ENCODE measurements at regions not wholly inside any gene's neighbourhood (a gene's known extent, or its start where the extent isn't known, plus 50 kb on each side); places are given as distances from the start of the nearest gene placed in this dataset.

DNA sequence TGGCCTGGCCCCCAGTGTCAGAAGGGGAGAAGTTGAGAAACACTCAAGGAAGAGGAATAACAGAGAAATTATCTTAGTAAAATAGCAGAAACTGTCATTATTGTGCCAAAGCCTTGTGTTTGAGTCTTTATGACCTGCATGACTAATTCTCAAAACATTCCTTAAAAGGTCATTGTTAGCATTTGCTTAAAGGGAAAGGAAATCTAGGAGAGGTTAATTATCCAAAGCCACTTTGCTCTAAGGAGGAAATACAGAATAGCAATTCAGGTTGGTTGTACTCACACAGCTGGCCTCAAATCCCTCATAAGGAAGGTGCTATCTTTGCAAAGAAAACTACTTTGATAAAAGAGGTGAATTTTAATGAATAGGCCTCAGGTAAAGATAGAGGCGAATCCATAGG is 516.7 kb downstream of the CBLN4 start:
- CTCF ChIA-PET: no interaction called here
- H3K27ac Mint-ChIP-seq: no peak overlapping the region
- H3K4me1 Mint-ChIP-seq: no peaks in the 10 kb centered on the region
- no peak overlapping the region for H3K4me3 Mint-ChIP-seq
- H3K9me3 Mint-ChIP-seq (ENCODE audit: low read depth): peaks cover 14% of the 10 kb centered on the region
- H3K27me3 Mint-ChIP-seq: no peaks in the 10 kb centered on the region
- no peaks in the 10 kb centered on the region for H3K36me3 Mint-ChIP-seq
- DNase-seq (no peak), ATAC-seq (no peak)

DNA sequence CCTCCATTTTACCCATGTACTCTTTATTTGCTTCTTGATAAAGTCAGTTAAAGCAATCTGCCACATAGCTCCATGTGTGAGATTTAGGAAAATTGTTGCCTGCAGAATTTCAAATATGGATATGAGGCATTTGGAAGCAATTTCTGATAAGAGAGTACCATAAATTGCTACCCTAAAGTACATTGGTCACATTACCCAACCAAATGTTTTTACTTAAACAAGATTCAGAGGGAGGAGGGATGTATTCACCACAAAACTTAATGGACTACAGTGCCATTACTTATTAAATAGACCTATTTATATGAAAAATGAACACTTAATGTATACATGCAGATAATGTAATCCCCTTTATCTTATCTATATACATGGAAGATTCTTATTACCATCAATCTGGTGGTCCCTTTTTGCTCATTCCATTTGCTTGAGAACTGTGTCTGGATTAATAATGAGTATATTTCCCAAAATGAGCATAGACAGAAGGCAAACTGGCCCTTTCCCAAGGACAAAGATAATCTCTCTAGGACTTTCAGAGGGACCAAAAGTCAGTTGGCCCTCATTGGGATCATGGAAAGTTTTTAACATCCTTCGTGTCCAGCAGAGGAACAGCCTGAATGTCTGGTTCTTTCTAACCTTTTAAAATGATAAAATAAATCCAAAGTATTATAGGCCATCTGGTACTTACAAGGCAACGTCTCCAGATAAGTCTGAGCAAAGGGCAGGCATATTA is 526.4 kb downstream of the CBLN4 start:
- CTCF ChIA-PET: no interaction called here
- Mint-ChIP-seq H3K9me3 (ENCODE audit: low read depth) (peaks cover 8% of the 10 kb centered on the region), H3K27me3 (no peaks in the 10 kb centered on the region), H3K27ac (no peak overlapping the region), H3K4me3 (no peak overlapping the region), H3K4me1 (no peaks in the 10 kb centered on the region), H3K36me3 (no peaks in the 10 kb centered on the region)
- no peak for DNase-seq
- ATAC-seq: no peak

- no peaks in the 10 kb centered on the region for H3K36me3 Mint-ChIP-seq
- H3K4me3 Mint-ChIP-seq: no peak overlapping the region
- peaks cover 13% of the 10 kb centered on the region for H3K9me3 Mint-ChIP-seq (ENCODE audit: low read depth)
- H3K4me1 Mint-ChIP-seq: no peaks in the 10 kb centered on the region
- ATAC-seq (no peak), DNase-seq (no peak)
- CTCF ChIA-PET: no interaction called here
- no peak overlapping the region for H3K27ac Mint-ChIP-seq
- no peaks in the 10 kb centered on the region for H3K27me3 Mint-ChIP-seq
Observed at GRCh38 chr20:55472704-55473103, 532.6 kb downstream of the CBLN4 start.

DNA sequence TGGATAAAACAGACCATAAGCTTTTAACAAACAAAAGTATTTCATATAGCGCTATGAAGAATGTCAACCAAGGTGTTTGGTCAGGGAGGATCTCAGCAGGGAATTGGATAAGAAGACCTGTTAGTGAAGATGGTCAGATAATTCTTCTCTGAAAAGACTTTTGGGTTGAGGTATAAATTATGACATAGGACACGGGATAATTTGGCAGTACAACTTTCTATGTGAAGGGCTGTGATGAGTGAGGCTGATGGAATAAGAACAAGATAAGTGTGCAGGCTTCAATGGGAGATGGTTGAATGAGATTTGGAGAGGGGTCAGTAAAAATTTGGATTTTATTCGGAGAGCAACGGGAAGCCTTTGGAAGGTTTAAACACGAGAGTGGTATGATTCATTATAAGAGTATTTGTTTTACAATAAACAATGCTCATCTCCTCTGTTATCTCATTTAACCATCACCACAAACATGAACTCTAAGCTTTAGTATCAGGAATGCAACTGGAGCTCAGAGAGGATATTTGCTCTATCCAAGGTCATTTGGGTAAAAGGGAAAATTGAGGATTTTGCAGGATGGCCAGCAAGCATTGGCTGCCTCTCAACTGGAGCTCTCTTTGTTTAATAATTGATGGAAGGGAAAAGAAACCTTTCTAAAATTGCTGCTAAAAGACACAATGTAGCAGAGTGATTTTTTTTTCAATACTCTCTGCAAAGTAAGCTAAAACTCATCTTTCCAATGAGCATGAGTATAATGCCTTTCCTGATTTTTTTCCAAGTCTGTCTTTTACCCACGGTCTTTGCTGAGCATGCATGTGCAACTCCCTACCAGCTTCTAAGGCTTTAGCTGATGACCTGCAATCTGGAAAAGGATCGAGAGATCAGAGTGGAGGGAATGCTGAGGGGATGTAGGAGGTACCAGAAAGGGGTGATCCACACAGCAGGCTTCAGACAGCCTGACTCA is 534.0 kb downstream of the CBLN4 start:
- Mint-ChIP-seq H3K4me3 (no peak overlapping the region), H3K36me3 (no peaks in the 10 kb centered on the region), H3K4me1 (no peaks in the 10 kb centered on the region), H3K27ac (no peak overlapping the region), H3K9me3 (ENCODE audit: low read depth) (peaks cover 16% of the 10 kb centered on the region), H3K27me3 (no peaks in the 10 kb centered on the region)
- CTCF ChIA-PET: no interaction called here
- no peak for DNase-seq
- no peak for ATAC-seq

- no peak overlapping the region for H3K27ac Mint-ChIP-seq
- ATAC-seq: no peak
- H3K36me3 Mint-ChIP-seq: no peaks in the 10 kb centered on the region
- peaks cover 13% of the 10 kb centered on the region for H3K9me3 Mint-ChIP-seq (ENCODE audit: low read depth)
- DNase-seq: no peak
- no peaks in the 10 kb centered on the region for H3K27me3 Mint-ChIP-seq
- CTCF ChIA-PET: no interaction called here
- H3K4me1 Mint-ChIP-seq: no peaks in the 10 kb centered on the region
- H3K4me3 Mint-ChIP-seq: no peak overlapping the region
Observed at GRCh38 chr20:55469074-55469473, 536.2 kb downstream of the CBLN4 start.

DNA sequence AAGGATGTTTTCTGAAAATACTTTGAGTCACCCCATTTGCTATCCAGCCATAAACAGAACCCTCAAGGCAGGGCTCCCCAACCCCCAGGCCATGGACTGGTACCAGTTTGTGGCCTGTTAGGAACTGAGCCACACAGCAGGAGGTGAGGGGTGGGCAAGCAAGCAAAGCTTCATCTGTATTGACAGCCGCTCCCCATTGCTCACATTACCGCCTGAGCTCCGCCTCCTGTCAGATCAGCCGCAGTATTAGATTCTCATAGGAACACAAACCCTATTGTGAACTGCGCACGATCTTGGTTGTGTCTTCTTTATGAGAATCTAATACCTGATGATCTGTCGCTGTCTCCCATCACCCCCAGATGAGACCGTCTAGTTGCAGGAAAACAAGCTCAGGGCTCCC is 543.8 kb downstream of the CBLN4 start:
- Mint-ChIP-seq H3K4me3 (no peak overlapping the region), H3K36me3 (no peaks in the 10 kb centered on the region), H3K27ac (no peak overlapping the region), H3K27me3 (no peaks in the 10 kb centered on the region), H3K9me3 (ENCODE audit: low read depth) (peaks cover 6% of the 10 kb centered on the region), H3K4me1 (no peaks in the 10 kb centered on the region)
- no peak for DNase-seq
- no peak for ATAC-seq
- CTCF ChIA-PET: no interaction called here

DNA sequence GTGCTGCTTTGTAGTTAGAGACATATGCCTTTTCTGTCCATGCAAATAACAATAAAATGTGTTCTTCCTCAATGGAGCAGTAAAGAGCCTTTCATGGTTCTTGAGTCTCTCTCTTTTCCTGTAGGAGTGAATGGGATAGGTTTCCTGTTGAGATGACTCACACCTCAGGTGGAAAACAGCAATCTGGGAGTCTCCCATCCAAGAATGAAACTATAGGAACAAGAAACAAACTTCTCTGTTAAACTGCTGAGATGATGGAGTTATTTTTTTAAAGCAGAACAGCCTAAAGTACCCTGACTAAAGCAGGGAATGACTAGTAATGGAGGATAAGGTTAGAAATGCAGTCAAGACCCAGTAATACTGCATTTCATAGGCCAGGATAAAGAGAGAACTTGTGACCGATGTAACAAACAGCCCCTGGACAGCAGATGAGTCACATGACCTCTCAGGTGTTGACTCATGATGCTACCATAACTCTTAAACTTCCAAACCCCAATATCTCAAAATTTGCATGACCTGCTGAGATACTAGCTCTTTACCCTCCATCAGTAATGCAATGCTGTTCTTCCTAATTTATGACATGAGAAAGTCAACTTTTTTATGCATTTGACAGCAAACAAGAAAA is 548.9 kb downstream of the CBLN4 start:
- no peaks in the 10 kb centered on the region for H3K36me3 Mint-ChIP-seq
- no peak overlapping the region for H3K27ac Mint-ChIP-seq
- H3K4me3 Mint-ChIP-seq: no peak overlapping the region
- DNase-seq (no peak), ATAC-seq (no peak)
- H3K27me3 Mint-ChIP-seq: no peaks in the 10 kb centered on the region
- no peaks in the 10 kb centered on the region for H3K4me1 Mint-ChIP-seq
- peaks cover 11% of the 10 kb centered on the region for H3K9me3 Mint-ChIP-seq (ENCODE audit: low read depth)
- CTCF ChIA-PET: no interaction called here

DNA sequence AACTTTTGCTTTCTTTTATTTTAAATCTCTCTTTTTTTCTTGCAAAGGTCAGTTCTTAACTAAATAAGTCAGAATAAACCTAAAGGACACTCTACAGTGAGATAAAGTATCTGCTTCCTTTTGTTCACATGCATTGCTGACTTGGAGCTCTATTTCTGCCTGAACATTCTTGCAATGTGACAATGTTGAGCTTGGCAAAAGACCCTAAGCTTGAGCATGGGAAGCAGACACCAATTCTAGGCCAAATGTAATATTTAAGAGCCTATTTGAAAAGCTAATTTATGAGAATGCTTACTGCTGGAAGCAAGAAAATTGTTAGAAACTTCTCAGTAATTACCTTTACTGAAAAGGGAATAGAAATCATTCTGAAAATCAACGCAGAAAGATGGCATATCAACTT is 556.2 kb downstream of the CBLN4 start:
- ATAC-seq: no peak

GRCh38 chr20:55446301-55446700 is 559.0 kb downstream of the CBLN4 start:
- CTCF ChIA-PET: no interaction called here
- Mint-ChIP-seq H3K4me1 (no peaks in the 10 kb centered on the region), H3K27me3 (no peaks in the 10 kb centered on the region), H3K36me3 (no peaks in the 10 kb centered on the region), H3K27ac (no peak overlapping the region), H3K9me3 (ENCODE audit: low read depth) (peaks cover 12% of the 10 kb centered on the region), H3K4me3 (no peak overlapping the region)
- no peak for ATAC-seq
- no peak for DNase-seq

More for the DNA sequence above, 556.2 kb downstream of the CBLN4 start:
- Mint-ChIP-seq H3K4me3 (no peak overlapping the region), H3K27me3 (no peaks in the 10 kb centered on the region), H3K36me3 (no peaks in the 10 kb centered on the region), H3K4me1 (no peaks in the 10 kb centered on the region), H3K9me3 (ENCODE audit: low read depth) (peaks cover 10% of the 10 kb centered on the region), H3K27ac (no peak overlapping the region)
- no peak for DNase-seq
- CTCF ChIA-PET: no interaction called here

DNA sequence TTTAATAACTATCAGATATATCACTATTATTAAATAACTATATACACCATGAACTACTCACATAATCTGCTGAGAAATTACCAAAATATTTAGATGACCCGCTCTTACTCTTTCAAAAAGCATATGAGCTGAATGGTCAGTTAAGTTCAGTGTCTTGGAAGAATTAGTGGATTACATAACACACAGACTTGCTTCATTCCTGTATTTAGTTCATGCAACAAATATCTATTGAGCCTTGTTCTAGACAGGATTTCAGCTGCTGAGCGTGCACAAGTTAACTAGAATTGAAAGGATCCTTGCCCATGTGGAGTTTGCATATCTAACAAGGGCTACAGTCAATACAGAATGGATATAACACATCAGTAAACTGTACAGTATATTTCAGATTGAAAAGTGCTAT is 566.2 kb downstream of the CBLN4 start:
- Mint-ChIP-seq H3K27ac (no peak overlapping the region), H3K4me3 (no peak overlapping the region), H3K27me3 (no peaks in the 10 kb centered on the region), H3K36me3 (no peaks in the 10 kb centered on the region), H3K9me3 (ENCODE audit: low read depth) (peaks cover 4% of the 10 kb centered on the region), H3K4me1 (no peaks in the 10 kb centered on the region)
- CTCF ChIA-PET: no interaction called here
- ATAC-seq (no peak), DNase-seq (no peak)

DNA sequence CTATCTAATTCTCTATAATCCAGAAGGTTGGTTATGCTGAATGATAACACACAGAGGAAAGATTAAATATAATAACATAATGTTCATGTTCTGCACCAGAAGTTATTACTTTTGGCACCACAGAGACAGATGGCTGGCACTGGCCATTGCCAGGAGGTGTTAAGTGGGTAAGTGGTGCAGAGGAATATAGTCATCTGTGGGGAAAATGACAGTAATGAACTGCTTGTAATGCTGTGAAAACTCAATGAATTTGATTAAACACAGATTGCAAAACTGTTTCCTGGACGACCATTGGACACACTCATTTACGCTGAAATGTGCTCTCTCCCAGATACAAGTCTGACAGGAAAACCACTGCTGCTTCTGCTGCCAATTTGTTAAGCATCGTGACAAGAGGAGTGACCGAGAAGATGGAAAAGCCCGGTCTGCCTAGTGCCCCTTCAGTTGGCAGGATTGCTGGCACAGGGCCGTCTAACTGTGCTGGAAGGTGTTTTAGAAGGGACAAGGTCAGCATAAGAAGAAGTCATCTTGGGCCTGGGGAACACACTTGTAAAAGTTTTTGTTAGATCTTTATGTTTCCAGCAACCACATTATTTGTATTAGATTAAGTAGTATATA is 567.4 kb downstream of the CBLN4 start:
- Mint-ChIP-seq H3K4me3 (no peak overlapping the region), H3K27ac (no peak overlapping the region), H3K9me3 (ENCODE audit: low read depth) (peaks cover 4% of the 10 kb centered on the region), H3K36me3 (no peaks in the 10 kb centered on the region), H3K4me1 (no peaks in the 10 kb centered on the region), H3K27me3 (no peaks in the 10 kb centered on the region)
- DNase-seq (no peak), ATAC-seq (no peak)
- CTCF ChIA-PET: no interaction called here

DNA sequence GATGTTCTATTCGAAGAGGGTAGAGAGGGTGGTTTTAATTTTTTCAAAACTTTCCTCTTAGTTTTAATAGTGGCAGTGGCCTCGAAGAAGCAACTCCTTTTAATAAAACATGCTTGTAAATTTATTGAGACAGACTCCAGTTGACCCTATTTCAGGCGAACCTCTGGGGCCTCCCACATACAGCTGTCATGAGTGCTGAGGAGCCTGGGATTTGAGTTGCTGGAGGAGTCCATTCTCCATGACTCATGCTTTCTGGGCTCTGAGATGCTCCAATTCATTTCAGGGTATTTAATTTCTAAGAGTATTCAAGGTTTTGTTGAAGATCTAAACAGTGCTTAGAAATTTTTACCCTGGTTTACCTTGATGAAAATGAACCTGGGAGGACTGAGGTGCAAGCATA is 580.4 kb downstream of the CBLN4 start:
- DNase-seq (no peak), ATAC-seq (no peak)
- Mint-ChIP-seq H3K9me3 (ENCODE audit: low read depth) (no peaks in the 10 kb centered on the region), H3K4me1 (no peaks in the 10 kb centered on the region), H3K27me3 (no peaks in the 10 kb centered on the region), H3K4me3 (no peak overlapping the region), H3K27ac (no peak overlapping the region), H3K36me3 (no peaks in the 10 kb centered on the region)
- CTCF ChIA-PET: no interaction called here

DNA sequence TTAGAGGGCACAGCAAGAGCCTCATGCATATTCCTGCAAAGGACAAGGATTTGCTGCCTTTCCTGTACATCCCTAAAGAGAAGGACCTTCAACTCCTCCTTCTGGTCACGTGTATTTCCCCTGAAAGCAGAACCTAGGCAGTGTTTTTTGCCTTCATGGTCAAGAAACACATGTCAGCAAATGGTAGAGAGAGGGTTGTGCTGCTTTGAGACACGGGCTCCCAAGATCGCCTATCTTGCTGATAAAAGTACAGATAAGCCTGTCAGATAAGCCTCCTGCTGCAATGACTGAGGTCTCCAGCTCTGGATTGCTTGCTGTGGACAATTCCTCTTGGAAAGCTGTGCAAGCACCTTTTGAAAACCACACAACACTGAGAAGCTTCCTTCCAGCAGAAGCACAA is 580.8 kb downstream of the CBLN4 start:
- Mint-ChIP-seq H3K27me3 (no peaks in the 10 kb centered on the region), H3K36me3 (no peaks in the 10 kb centered on the region), H3K4me3 (no peak overlapping the region), H3K4me1 (no peaks in the 10 kb centered on the region), H3K27ac (no peak overlapping the region), H3K9me3 (ENCODE audit: low read depth) (no peaks in the 10 kb centered on the region)
- CTCF ChIA-PET: no interaction called here
- DNase-seq (no peak), ATAC-seq (no peak)
